Activated T-helper 1 cell treated with anti-CD3 and anti-CD28 coated beads, Interleukin-12 subunit alpha, Interleukin-12 subunit beta, Interleukin-2, Interleukin-4 antibody, amounts not matched to agents 30 ng/mL and 10 ng/mL and 1 ng/mL, durations not matched to agents 14 hours and 24 hours and 36 hours (primary cell): ENCODE measurements at regions not wholly inside any gene's neighbourhood (a gene's known extent, or its start where the extent isn't known, plus 50 kb on each side); places are given as distances from the start of the nearest gene placed in this dataset.

Source experiments
- DNase-seq: peaks from one replicate; pipeline ENCODE4 v3.0.0; 2021; ENCODE audit warnings: low spot score
- H3K27ac Mint-ChIP-seq: one replicate; pipeline ENCODE4 v1.8.0; 2021; ENCODE audit warnings: mild to moderate bottlenecking, mixed read lengths
- H3K27me3 Mint-ChIP-seq: one replicate; pipeline ENCODE4 v1.8.0; 2022; ENCODE audit warnings: mild to moderate bottlenecking, moderate library complexity, mixed read lengths; ENCODE audit not compliant: insufficient read depth
- H3K36me3 Mint-ChIP-seq: one replicate; pipeline ENCODE4 v1.8.0; 2021; ENCODE audit warnings: low read depth, mixed read lengths
- H3K4me1 Mint-ChIP-seq: one replicate; pipeline ENCODE4 v1.8.0; 2021; ENCODE audit warnings: low read depth, mixed read lengths
- H3K4me3 Mint-ChIP-seq: one replicate; pipeline ENCODE4 v1.8.0; 2021; ENCODE audit warnings: mild to moderate bottlenecking, moderate library complexity, mixed read lengths
- H3K9me3 Mint-ChIP-seq: one replicate; pipeline ENCODE4 v1.8.0; 2021; ENCODE audit warnings: mixed read lengths
- intact Hi-C: fragments of 100-400 bp; cut with micrococcal nuclease; formaldehyde crosslinking; loops from one replicate; pipeline ENCODE4 v1.15.1; 2024

DNA sequence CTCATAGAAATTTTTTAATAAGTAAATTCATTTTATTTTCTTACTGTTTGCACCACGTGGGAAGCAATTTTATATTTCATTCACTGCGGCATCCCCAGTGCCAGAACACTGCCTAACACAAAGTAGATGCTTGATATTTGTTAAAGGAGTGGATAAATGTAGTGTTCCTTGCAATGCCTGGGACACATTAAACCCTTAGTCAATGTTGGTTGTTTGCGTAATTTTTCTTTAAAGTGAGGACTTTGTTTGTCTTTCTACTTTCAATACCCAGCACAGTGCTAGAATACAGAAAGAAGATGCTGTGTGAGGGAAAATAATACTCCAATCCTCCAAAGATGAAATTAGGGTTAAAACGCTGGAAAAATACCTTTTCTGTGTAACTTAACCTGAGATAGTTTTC lies 299.3 kb downstream of the MAP2K6 start:
- H3K27ac Mint-ChIP-seq = no peak overlapping the region
- H3K4me3 Mint-ChIP-seq = no peak overlapping the region
- H3K27me3 Mint-ChIP-seq = no peaks in the 10 kb centered on the region
- intact Hi-C loops = no loop called here
- peaks cover 5% of the 10 kb centered on the region for H3K9me3 Mint-ChIP-seq
- H3K4me1 Mint-ChIP-seq = peaks cover 5% of the 10 kb centered on the region
- DNase-seq = no peak
- no peaks in the 10 kb centered on the region for H3K36me3 Mint-ChIP-seq

GRCh38 chr17:69714669-69715068 lies 300.2 kb downstream of the MAP2K6 start:
- no peak overlapping the region for H3K4me3 Mint-ChIP-seq
- no peak overlapping the region for H3K27ac Mint-ChIP-seq
- H3K36me3 Mint-ChIP-seq = no peaks in the 10 kb centered on the region
- no peaks in the 10 kb centered on the region for H3K27me3 Mint-ChIP-seq
- peaks cover 5% of the 10 kb centered on the region for H3K9me3 Mint-ChIP-seq
- peaks cover 1% of the 10 kb centered on the region for H3K4me1 Mint-ChIP-seq
- DNase-seq = no peak
- intact Hi-C loops = no loop called here

GRCh38 chr17:69715656-69716055 lies 301.2 kb downstream of the MAP2K6 start:
- Mint-ChIP-seq H3K36me3 (no peaks in the 10 kb centered on the region), H3K4me3 (no peak overlapping the region), H3K27me3 (no peaks in the 10 kb centered on the region), H3K9me3 (peaks cover 5% of the 10 kb centered on the region), H3K4me1 (no peaks in the 10 kb centered on the region), H3K27ac (no peak overlapping the region)
- DNase-seq = no peak
- intact Hi-C loops = no loop called here

DNA sequence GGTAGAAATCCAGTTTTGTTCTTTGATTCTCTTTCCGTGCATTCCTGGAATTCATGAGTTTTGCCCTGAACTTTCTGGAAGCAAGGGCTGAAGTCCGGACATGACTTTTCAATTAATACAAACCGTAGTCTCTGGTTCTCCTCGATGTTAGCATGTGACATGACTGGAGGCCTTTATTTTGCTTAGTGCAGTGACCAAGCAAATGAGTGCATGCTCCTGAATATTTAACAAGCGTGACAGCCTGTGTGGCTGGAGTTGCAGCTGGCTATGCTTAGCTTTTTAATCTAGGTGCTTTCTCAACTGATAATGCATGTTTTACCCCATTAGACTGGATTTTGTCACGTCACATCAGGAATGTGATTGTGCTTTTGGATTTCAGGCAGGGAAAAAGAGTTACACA lies 302.1 kb downstream of the MAP2K6 start:
- no peaks in the 10 kb centered on the region for H3K27me3 Mint-ChIP-seq
- no peaks in the 10 kb centered on the region for H3K4me1 Mint-ChIP-seq
- H3K36me3 Mint-ChIP-seq = no peaks in the 10 kb centered on the region
- H3K4me3 Mint-ChIP-seq = no peak overlapping the region
- DNase-seq = no peak
- intact Hi-C loops = no loop called here
- no peak overlapping the region for H3K27ac Mint-ChIP-seq
- peaks cover 5% of the 10 kb centered on the region for H3K9me3 Mint-ChIP-seq

DNA sequence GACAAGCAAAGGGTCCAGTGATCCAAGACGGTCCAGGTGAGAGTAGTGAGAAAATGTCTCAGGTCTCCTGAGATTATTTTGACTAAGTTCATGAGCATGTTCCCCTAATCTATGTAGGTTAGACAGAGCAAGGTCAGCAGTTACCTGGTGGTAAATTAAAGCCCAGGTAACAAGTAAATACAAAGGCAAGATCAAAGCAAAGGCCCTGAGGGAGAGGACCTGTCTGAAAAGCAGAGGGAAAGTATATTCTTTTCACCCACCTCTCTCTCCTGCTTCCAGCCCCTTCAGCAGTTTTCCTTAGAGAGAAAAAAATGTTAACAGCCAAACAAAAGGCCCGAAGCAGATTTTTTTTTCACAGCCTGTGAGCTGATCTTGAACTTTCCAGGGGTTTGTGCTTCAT lies 302.7 kb downstream of the MAP2K6 start:
- no peak overlapping the region for H3K4me3 Mint-ChIP-seq
- peaks cover 5% of the 10 kb centered on the region for H3K9me3 Mint-ChIP-seq
- no peak overlapping the region for H3K27ac Mint-ChIP-seq
- no peaks in the 10 kb centered on the region for H3K4me1 Mint-ChIP-seq
- DNase-seq = no peak
- intact Hi-C loops = no loop called here
- H3K27me3 Mint-ChIP-seq = no peaks in the 10 kb centered on the region
- no peaks in the 10 kb centered on the region for H3K36me3 Mint-ChIP-seq

DNA sequence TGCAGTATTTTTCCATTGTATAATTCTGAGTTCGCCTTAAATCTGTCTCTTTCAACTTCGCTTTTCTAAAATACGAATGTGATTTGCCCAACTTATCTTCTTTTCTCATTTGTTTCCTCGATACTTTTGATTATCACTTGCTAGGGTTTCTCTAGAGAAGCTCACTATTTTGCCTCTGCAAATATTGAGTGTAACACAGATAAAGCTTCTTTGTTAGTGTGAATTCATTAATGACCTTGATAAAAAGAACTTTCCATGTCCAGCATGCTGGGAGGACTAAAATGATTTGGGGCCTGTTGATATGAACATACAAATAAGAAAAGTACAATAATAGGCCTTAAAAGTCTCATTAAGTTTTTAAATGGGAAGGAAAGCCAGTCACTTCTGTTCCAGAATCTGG lies 303.3 kb downstream of the MAP2K6 start:
- no peak overlapping the region for H3K4me3 Mint-ChIP-seq
- DNase-seq = no peak
- no peaks in the 10 kb centered on the region for H3K27me3 Mint-ChIP-seq
- H3K36me3 Mint-ChIP-seq = no peaks in the 10 kb centered on the region
- H3K9me3 Mint-ChIP-seq = peaks cover 5% of the 10 kb centered on the region
- no peak overlapping the region for H3K27ac Mint-ChIP-seq
- intact Hi-C loops = no loop called here
- no peaks in the 10 kb centered on the region for H3K4me1 Mint-ChIP-seq

DNA sequence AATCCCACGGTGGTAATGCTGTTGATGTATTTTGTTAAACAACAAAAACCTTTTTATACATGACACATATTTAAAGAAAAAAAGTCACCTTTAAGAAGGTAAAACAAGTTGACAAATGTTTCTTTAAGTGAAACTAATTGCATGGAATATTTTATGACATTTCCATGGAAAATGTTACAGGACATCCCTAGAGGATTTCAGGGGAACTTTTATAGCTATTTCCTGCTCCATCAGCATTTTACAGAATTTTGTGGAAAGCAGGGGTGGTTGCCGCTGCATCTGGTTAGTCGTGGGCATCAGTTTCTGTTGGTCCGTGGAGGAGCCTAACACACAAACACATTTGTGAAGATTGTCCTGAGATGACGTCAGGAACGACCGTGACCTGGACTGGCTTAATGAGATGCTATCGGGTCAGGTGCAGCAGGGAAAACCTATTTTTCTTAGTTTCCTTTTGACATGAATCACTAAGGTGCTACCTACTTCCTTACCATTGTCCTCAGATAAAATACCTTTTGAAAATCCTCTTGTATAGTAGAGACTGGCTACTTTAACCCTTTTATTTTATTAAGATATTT lies 305.1 kb downstream of the MAP2K6 start:
- Mint-ChIP-seq H3K27ac (no peak overlapping the region), H3K36me3 (no peaks in the 10 kb centered on the region), H3K27me3 (no peaks in the 10 kb centered on the region), H3K4me3 (no peak overlapping the region), H3K9me3 (peaks cover 5% of the 10 kb centered on the region), H3K4me1 (no peaks in the 10 kb centered on the region)
- intact Hi-C loops = no loop called here
- no peak for DNase-seq

DNA sequence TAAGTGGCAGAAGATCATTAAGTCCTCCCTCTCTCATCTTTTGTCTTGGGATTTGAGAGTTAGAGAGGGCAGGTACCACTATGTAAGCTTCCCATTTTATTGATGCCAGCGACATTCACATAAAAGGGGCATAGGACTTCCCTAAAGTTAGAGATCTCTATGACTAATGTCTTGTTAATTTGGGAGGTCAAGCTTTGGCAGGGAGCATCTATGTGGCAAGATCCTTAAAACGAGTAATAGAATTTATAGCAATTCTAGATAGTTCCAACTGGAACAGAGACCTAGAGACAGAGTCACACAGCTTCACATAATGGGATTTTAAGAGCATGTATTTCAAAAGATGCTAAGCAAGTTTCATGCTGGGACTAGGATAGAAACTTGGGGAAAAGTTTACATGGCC lies 308.0 kb downstream of the MAP2K6 start:
- DNase-seq = no peak
- intact Hi-C loops = no loop called here
- Mint-ChIP-seq H3K4me1 (no peaks in the 10 kb centered on the region), H3K27me3 (peaks cover 2% of the 10 kb centered on the region), H3K9me3 (no peaks in the 10 kb centered on the region), H3K4me3 (no peak overlapping the region), H3K36me3 (no peaks in the 10 kb centered on the region), H3K27ac (no peak overlapping the region)

GRCh38 chr17:69723316-69723715 lies 308.8 kb downstream of the MAP2K6 start:
- Mint-ChIP-seq H3K4me3 (no peak overlapping the region), H3K27me3 (peaks cover 2% of the 10 kb centered on the region), H3K36me3 (no peaks in the 10 kb centered on the region), H3K4me1 (no peaks in the 10 kb centered on the region), H3K9me3 (no peaks in the 10 kb centered on the region), H3K27ac (no peak overlapping the region)
- intact Hi-C loops = no loop called here
- DNase-seq = no peak

DNA sequence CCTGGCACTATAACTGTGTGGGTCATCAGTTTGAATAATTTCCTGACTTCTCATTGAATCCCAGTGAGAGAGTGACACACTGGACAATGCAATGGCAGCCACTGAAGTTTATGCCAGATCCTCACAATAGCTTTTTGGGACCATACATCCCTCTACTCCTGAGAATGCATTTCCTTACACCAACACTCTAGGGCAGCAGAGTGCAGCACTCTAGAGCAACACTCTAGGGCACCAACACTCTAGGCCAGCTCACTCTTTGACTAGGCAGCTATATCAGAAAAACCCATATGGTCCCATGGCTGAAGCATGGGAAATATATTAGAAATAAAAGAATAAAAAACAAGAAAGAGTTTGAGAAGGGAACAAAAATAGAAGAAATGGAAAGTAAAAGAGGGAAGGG lies 309.2 kb downstream of the MAP2K6 start:
- H3K4me1 Mint-ChIP-seq = no peaks in the 10 kb centered on the region
- intact Hi-C loops = no loop called here
- no peak for DNase-seq
- H3K27me3 Mint-ChIP-seq = peaks cover 2% of the 10 kb centered on the region
- no peaks in the 10 kb centered on the region for H3K9me3 Mint-ChIP-seq
- no peak overlapping the region for H3K27ac Mint-ChIP-seq
- H3K36me3 Mint-ChIP-seq = no peaks in the 10 kb centered on the region
- no peak overlapping the region for H3K4me3 Mint-ChIP-seq

GRCh38 chr17:69724238-69724637 lies 309.7 kb downstream of the MAP2K6 start:
- intact Hi-C loops = no loop called here
- H3K27ac Mint-ChIP-seq = no peak overlapping the region
- DNase-seq = no peak
- no peaks in the 10 kb centered on the region for H3K4me1 Mint-ChIP-seq
- H3K36me3 Mint-ChIP-seq = no peaks in the 10 kb centered on the region
- no peak overlapping the region for H3K4me3 Mint-ChIP-seq
- no peaks in the 10 kb centered on the region for H3K9me3 Mint-ChIP-seq
- peaks cover 2% of the 10 kb centered on the region for H3K27me3 Mint-ChIP-seq

GRCh38 chr17:69725146-69725545 lies 310.6 kb downstream of the MAP2K6 start:
- peaks cover 4% of the 10 kb centered on the region for H3K4me1 Mint-ChIP-seq
- no peaks in the 10 kb centered on the region for H3K9me3 Mint-ChIP-seq
- peaks cover 2% of the 10 kb centered on the region for H3K27me3 Mint-ChIP-seq
- no peak overlapping the region for H3K4me3 Mint-ChIP-seq
- intact Hi-C loops = no loop called here
- H3K27ac Mint-ChIP-seq = no peak overlapping the region
- no peak for DNase-seq
- no peaks in the 10 kb centered on the region for H3K36me3 Mint-ChIP-seq

DNA sequence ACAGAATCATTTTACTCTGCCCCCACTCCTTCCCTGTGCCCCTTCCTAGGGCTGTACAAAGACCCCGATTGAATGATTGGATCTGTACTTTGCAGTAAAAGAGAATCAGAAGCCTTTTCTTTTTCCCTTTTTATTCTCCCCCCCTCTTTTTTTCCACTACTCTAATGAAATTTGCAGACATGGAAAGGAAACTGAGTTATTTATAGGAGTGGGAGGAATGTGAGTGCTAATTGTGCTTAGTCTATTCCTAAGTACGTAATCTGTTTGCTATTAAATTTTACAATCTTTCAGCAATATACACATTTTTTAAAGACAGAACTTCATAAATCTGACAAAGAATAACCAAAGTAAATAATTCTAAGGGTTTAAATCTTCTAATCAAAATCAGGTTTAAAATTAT lies 314.3 kb downstream of the MAP2K6 start:
- no peaks in the 10 kb centered on the region for H3K9me3 Mint-ChIP-seq
- H3K4me1 Mint-ChIP-seq = peaks cover 5% of the 10 kb centered on the region
- H3K27me3 Mint-ChIP-seq = peaks cover 2% of the 10 kb centered on the region
- no peak for DNase-seq
- no peak overlapping the region for H3K4me3 Mint-ChIP-seq
- intact Hi-C loops = no loop called here
- H3K36me3 Mint-ChIP-seq = no peaks in the 10 kb centered on the region
- no peak overlapping the region for H3K27ac Mint-ChIP-seq

DNA sequence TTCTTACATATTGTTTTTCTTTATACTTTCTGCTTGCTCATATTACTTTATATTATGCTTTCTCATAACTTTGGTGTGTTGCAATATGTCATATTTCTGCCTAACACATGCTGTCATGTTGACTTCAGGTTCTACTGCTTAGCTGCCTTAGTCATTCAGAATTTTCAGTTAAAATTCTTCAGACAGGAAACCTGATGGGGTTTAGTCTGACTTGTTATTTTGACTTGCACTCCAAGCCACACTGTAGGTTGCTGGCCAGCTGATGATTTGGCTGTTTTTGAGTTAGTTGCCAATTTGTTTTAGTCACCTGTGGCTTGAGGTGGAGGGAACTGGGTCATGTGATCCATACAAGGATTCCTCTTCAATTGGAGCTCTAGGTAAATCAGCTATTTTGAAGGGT lies 315.4 kb downstream of the MAP2K6 start:
- H3K9me3 Mint-ChIP-seq = no peaks in the 10 kb centered on the region
- no peak overlapping the region for H3K27ac Mint-ChIP-seq
- H3K36me3 Mint-ChIP-seq = no peaks in the 10 kb centered on the region
- H3K4me1 Mint-ChIP-seq = peaks cover 5% of the 10 kb centered on the region
- no peak overlapping the region for H3K4me3 Mint-ChIP-seq
- no peak for DNase-seq
- peaks cover 2% of the 10 kb centered on the region for H3K27me3 Mint-ChIP-seq
- intact Hi-C loops = no loop called here
